Stomach (tissue), 8 donors: ENCODE measurements at regions not wholly inside any gene's neighbourhood (a gene's known extent, or its start where the extent isn't known, plus 50 kb on each side); places are given as distances from the start of the nearest gene placed in this dataset.

ENCODE experiments used
- DNase-seq, 2 donors: peaks; one replicate each; pipeline versions ENCODE4 v3.0.0 to v3.0.0-alpha.2; 2013 to 2019
- H3K27ac ChIP-seq, 5 donors: fragments of 200-600 bp in 4 of 5; sonication (generic) in 4 of 5; one replicate each; pipeline ENCODE4 v1.5.1; 2013 to 2019; ENCODE audit warnings: mild to moderate bottlenecking in 1 of 5, moderate library complexity in 1 of 5
- H3K27me3 ChIP-seq, 3 donors: fragments of 200-600 bp; sonication (generic); one replicate each; pipeline ENCODE4 v1.5.1; 2017 to 2019; ENCODE audit warnings: mixed run types in 1 of 3
- H3K36me3 ChIP-seq, 4 donors: fragments of 200-600 bp; sonication (generic); 1 replicate in 3 of 4; 2 replicates in 1 of 4; pipeline ENCODE4 v1.5.1; 2016 to 2019
- H3K4me1 ChIP-seq, 4 donors: fragments of 200-600 bp; sonication (generic); one replicate each; pipeline ENCODE4 v1.5.1; 2016 to 2019
- H3K4me3 ChIP-seq, 4 donors: fragments of 200-600 bp; sonication (generic) in 3 of 4; one replicate each; pipeline ENCODE4 v1.5.1; 2016 to 2019; ENCODE audit warnings: mild to moderate bottlenecking in 1 of 4
- H3K9me3 ChIP-seq, 4 donors: fragments of 200-600 bp; sonication (generic); one replicate each; pipeline ENCODE4 v1.5.1; 2016 to 2019
- CTCF ChIP-seq, 7 experiments: fragments of 450-650 bp in 4 of 7; fragments of 200-600 bp in 3 of 7; sonication (generic) in 3 of 7; IDR thresholded peaks; one replicate each; pipeline ENCODE4 v1.5.1; 2016 to 2019; ENCODE audit warnings: antibody characterized with exemption in 7 of 7, control low read depth in 2 of 7, mild to moderate bottlenecking in 1 of 7
- EP300 ChIP-seq: sonication (generic); formaldehyde crosslinking; IDR thresholded peaks from one replicate; pipeline ENCODE4 v1.6.1; 2017; ENCODE audit warnings: antibody characterized with exemption
- POLR2A ChIP-seq, 4 donors: fragments of 450-650 bp; IDR thresholded peaks; one replicate each; pipeline ENCODE4 v1.6.1; 2016; ENCODE audit warnings: antibody characterized with exemption in 4 of 4, control low read depth in 2 of 4, mild to moderate bottlenecking in 1 of 4, moderate library complexity in 1 of 4
- POLR2AphosphoS5 ChIP-seq, 3 donors: sonication (generic); formaldehyde crosslinking; IDR thresholded peaks; one replicate each; pipeline ENCODE4 v1.6.1; 2016; ENCODE audit warnings: antibody characterized with exemption in 3 of 3
- WGBS, 5 donors: extraction: QIAGEN DNeasy Blood & Tissue Kit in 3 of 5; methylation state at CpG; one replicate each; pipeline versions ENCODE4 v1.1.5 to v1.1.7; 2013 to 2018; 5-methylcytosine and 5-hydroxymethylcytosine counted together
- intact Hi-C: fragments of 100-400 bp; cut with DNase I; formaldehyde crosslinking; loops from one replicate; pipeline ENCODE4 v1.15.1; 2023; ENCODE audit warnings: low total_unique reads
- donor health status: healthy with polysubstance abuse.
- donor health status: Bipolar disorder and iron deficiency.
- donor health status: healthy.

GRCh38 chr13:99039718-99040280 is 61.9 kb upstream of the DOCK9 start:
- H3K27ac ChIP-seq = no peak overlapping the region
- 91 to 100% (median 96%) methylated on average over 2 of the region's 2 CpGs for WGBS, 5 donors
- TF ChIP-seq POLR2AphosphoS5 (IDR thresholded peaks at IDR 0.05) = no peak
- no peak for TF ChIP-seq POLR2A (IDR thresholded peaks at IDR 0.05)
- TF ChIP-seq EP300 = no peak
- TF ChIP-seq CTCF (IDR thresholded peaks at IDR 0.05) = no peak
- no peak for DNase-seq
- H3K27me3 ChIP-seq = no peaks in the 10 kb centered on the region
- H3K4me1 ChIP-seq = peaks cover 0 to 24% (median 15%) of the 10 kb centered on the region in 4 donors
- intact Hi-C loops = no loop called here
- no peaks in the 10 kb centered on the region for H3K9me3 ChIP-seq
- H3K36me3 ChIP-seq = no peaks in the 10 kb centered on the region
- H3K4me3 ChIP-seq = no peak overlapping the region

DNA sequence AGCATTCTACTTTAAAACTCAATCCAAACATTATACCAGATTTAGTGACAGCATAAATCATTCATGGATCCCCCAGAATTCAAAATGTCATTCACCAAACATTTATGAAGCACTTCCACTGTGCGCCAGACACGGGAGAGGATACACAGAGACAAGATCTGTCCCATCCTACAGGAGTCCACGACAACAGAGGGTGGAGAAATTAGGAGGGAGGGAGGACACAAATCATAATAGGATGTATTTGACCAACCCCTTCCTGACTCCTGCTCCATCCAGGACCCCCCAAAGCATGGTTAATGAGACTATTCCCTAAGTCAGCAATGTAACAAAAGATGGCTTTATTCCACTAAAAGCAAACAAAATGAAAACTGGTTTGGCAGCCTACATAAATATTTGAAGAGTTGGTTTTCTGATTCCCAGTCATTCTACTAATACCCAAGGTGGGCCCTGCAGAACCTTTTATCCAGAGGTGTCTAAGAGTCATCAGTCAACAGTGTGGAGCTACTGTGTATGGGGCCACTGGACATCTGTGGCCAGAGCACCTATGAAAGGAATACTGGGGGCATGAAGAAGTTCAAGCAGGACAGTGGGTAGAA is 62.8 kb upstream of the DOCK9 start:
- no peak for TF ChIP-seq CTCF (IDR thresholded peaks at IDR 0.05)
- DNase-seq = peak in 1 of 2 donors; percentile 65
- Histone ChIP-seq H3K9me3 (no peaks in the 10 kb centered on the region), H3K36me3 (no peaks in the 10 kb centered on the region), H3K27ac (no peak overlapping the region), H3K27me3 (no peaks in the 10 kb centered on the region), H3K4me1 (peaks cover 0 to 32% (median 18%) of the 10 kb centered on the region in 4 donors), H3K4me3 (no peak overlapping the region)
- intact Hi-C loops = no loop called here
- WGBS, 5 donors = 53 to 79% (median 60%) methylated on average over 3 of the region's 3 CpGs

DNA sequence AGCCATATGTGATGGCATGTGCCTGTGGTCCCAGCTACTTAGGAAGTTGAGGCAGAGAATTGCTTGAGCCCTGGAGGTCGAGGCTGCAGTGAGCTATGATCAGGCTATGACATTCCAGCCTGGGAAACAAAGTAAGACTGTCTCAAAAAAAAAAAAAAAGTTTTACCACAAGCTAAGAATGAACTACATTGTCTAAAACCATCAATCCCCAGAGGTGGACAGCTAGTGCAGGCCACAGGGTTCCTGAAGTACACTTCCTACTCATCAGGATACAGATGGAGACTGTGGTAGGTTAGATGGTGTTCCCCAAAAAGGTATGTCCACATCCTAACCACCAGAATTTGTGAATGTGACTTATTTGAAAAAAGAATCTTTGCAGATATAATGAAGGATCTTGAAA is 63.5 kb upstream of the DOCK9 start:
- Histone ChIP-seq H3K4me3 (no peak overlapping the region), H3K36me3 (no peaks in the 10 kb centered on the region), H3K4me1 (peaks cover 4 to 39% (median 21%) of the 10 kb centered on the region in 4 donors), H3K27ac (no peak overlapping the region), H3K27me3 (no peaks in the 10 kb centered on the region), H3K9me3 (no peaks in the 10 kb centered on the region)
- DNase-seq = no peak
- TF ChIP-seq POLR2AphosphoS5 (IDR thresholded peaks at IDR 0.05) (no peak), POLR2A (IDR thresholded peaks at IDR 0.05) (no peak), EP300 (no peak), CTCF (IDR thresholded peaks at IDR 0.05) (no peak)
- intact Hi-C loops = no loop called here
- WGBS, 5 donors = 75 to 96% (median 88%) methylated on average over 1 of the region's 1 CpG

DNA sequence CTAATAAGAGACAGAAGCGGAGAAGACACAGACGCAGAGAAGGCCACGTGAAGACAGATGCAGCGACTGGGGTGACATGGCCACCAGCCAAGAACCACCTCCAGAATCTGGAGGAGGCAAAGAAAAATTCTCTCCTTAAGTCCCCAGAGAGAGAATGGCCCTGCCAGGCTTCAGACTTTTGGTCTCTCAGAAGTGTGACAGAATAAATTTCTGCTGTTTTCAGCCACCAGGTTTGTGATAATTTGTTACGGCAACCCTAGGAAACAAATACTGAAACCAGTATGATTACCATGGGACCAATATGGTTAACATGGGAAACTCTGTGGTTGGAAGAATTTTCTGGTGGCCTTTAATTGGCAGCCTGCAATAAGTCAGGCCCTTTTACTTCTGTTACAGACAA is 63.9 kb upstream of the DOCK9 start:
- TF ChIP-seq POLR2AphosphoS5 (IDR thresholded peaks at IDR 0.05) (no peak), CTCF (IDR thresholded peaks at IDR 0.05) (no peak), POLR2A (IDR thresholded peaks at IDR 0.05) (no peak), EP300 (no peak)
- H3K9me3 ChIP-seq = no peaks in the 10 kb centered on the region
- no peaks in the 10 kb centered on the region for H3K36me3 ChIP-seq
- no peak for DNase-seq
- peaks cover 8 to 44% (median 25%) of the 10 kb centered on the region in 4 donors for H3K4me1 ChIP-seq
- no peak overlapping the region for H3K4me3 ChIP-seq
- H3K27ac ChIP-seq = no peak overlapping the region
- intact Hi-C loops = no loop called here
- WGBS, 5 donors = 84 to 96% (median 93%) methylated on average over 5 of the region's 5 CpGs
- no peaks in the 10 kb centered on the region for H3K27me3 ChIP-seq
